IMR-90 (cell line): ENCODE measurements at regions not wholly inside any gene's neighbourhood (a gene's known extent, or its start where the extent isn't known, plus 50 kb on each side); places are given as distances from the start of the nearest gene placed in this dataset.

ENCODE experiments used
- POLR2A ChIP-seq: IDR thresholded peaks from 2 replicates; pipeline ENCODE4 v1.6.1; 2012; ENCODE audit warnings: mild to moderate bottlenecking, low read depth, low read length
- RAD21 ChIP-seq: IDR thresholded peaks from 2 replicates; pipeline ENCODE4 v1.6.1; 2012; ENCODE audit warnings: low read length, improper control_type of control experiment
- SMC3 ChIP-seq: fragments of 150-350 bp; IDR thresholded peaks from 2 replicates; pipeline ENCODE4 v1.6.1; 2016; ENCODE audit warnings: low read depth, mild to moderate bottlenecking, antibody characterized with exemption, low read length, moderate library complexity
- TF ChIP-seq, protein P1 (sequence below): conservative IDR thresholded peaks from 2 replicates; pipeline ENCODE4 v1.5.1; 2012; ENCODE audit warnings: mild to moderate bottlenecking, low read depth, low read length, improper control_type of control experiment

- TF ChIP-seq SMC3 = no peak
- no peak for TF ChIP-seq POLR2A
- TF ChIP-seq, protein P1, sequence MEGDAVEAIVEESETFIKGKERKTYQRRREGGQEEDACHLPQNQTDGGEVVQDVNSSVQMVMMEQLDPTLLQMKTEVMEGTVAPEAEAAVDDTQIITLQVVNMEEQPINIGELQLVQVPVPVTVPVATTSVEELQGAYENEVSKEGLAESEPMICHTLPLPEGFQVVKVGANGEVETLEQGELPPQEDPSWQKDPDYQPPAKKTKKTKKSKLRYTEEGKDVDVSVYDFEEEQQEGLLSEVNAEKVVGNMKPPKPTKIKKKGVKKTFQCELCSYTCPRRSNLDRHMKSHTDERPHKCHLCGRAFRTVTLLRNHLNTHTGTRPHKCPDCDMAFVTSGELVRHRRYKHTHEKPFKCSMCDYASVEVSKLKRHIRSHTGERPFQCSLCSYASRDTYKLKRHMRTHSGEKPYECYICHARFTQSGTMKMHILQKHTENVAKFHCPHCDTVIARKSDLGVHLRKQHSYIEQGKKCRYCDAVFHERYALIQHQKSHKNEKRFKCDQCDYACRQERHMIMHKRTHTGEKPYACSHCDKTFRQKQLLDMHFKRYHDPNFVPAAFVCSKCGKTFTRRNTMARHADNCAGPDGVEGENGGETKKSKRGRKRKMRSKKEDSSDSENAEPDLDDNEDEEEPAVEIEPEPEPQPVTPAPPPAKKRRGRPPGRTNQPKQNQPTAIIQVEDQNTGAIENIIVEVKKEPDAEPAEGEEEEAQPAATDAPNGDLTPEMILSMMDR = no peak
- TF ChIP-seq RAD21 = no peak
Measured at GRCh38 chr20:55038684-55039083, 563.3 kb downstream of the DOK5 start.
